ENCODE measurements at regions not wholly inside any gene's neighbourhood (a gene's known extent, or its start where the extent isn't known, plus 50 kb on each side); places are given as distances from the start of the nearest gene placed in this dataset.

GRCh38 chr15:98582900-98583554 is 65.3 kb upstream of the IGF1R start:
- H3K27ac ChIP-seq (replicated peaks) = no peak overlapping the region
- TF ChIP-seq, protein P1, sequence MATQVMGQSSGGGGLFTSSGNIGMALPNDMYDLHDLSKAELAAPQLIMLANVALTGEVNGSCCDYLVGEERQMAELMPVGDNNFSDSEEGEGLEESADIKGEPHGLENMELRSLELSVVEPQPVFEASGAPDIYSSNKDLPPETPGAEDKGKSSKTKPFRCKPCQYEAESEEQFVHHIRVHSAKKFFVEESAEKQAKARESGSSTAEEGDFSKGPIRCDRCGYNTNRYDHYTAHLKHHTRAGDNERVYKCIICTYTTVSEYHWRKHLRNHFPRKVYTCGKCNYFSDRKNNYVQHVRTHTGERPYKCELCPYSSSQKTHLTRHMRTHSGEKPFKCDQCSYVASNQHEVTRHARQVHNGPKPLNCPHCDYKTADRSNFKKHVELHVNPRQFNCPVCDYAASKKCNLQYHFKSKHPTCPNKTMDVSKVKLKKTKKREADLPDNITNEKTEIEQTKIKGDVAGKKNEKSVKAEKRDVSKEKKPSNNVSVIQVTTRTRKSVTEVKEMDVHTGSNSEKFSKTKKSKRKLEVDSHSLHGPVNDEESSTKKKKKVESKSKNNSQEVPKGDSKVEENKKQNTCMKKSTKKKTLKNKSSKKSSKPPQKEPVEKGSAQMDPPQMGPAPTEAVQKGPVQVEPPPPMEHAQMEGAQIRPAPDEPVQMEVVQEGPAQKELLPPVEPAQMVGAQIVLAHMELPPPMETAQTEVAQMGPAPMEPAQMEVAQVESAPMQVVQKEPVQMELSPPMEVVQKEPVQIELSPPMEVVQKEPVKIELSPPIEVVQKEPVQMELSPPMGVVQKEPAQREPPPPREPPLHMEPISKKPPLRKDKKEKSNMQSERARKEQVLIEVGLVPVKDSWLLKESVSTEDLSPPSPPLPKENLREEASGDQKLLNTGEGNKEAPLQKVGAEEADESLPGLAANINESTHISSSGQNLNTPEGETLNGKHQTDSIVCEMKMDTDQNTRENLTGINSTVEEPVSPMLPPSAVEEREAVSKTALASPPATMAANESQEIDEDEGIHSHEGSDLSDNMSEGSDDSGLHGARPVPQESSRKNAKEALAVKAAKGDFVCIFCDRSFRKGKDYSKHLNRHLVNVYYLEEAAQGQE (IDR thresholded peaks at IDR 0.05; ENCODE audit: insufficient replicate concordance, low read depth) = no peak
- TF ChIP-seq SPI1 (IDR thresholded peaks at IDR 0.05; ENCODE audit: borderline replicate concordance, low read depth) = no peak
- H3K27me3 ChIP-seq (ENCODE audit: insufficient read depth, poor library complexity, severe bottlenecking) = peaks cover 20% of the 10 kb centered on the region
- no peak for DNase-seq (ENCODE audit: low read depth in 1 of 2, low spot score in 1 of 2)
- H3K4me3 ChIP-seq (replicated peaks; ENCODE audit: insufficient read depth, low read length) = no peak overlapping the region

DNA sequence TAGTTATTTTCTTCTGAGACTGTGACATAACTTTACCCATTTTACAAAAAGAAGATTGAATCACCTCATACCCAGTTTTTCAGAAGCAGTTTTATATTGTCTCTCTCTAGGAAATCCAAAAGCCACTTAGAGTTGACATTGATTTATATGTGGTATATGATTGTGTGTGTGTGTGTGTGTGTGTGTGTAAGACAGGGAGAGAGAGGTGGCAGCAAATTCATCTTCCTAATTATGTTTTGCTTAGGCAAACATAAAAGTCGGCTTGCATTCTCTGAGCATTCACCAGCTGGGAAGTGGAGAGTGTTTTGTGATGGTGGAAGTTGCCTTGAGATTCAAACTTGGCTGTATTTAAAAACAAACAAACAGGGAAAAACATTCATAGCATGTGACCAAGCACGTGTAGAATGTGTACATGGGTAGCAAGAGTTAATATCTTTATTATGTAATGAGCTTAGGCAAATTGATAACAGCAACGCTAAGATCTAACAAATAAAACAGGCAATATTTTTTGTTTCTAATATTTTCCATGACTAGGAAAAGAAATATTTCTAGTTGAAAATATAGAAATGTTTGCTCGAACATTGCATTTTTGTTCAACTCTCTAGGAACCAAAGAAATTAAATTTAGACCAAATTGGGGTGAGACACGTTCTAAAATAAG is 64.4 kb upstream of the IGF1R start:
- DNase-seq (ENCODE audit: low read depth in 1 of 2, low spot score in 1 of 2) = no peak
- no peak overlapping the region for H3K27ac ChIP-seq (replicated peaks)
- TF ChIP-seq GABPA (IDR thresholded peaks at IDR 0.05; ENCODE audit: low read depth) = no peak
- no peak for TF ChIP-seq SPI1 (IDR thresholded peaks at IDR 0.05; ENCODE audit: borderline replicate concordance, low read depth)
- H3K4me3 ChIP-seq (replicated peaks; ENCODE audit: insufficient read depth, low read length) = no peak overlapping the region
- H3K27me3 ChIP-seq (ENCODE audit: insufficient read depth, poor library complexity, severe bottlenecking) = peaks cover 20% of the 10 kb centered on the region

- no peak for DNase-seq (ENCODE audit: low read depth in 1 of 2, low spot score in 1 of 2)
- no peak for TF ChIP-seq GABPA (IDR thresholded peaks at IDR 0.05; ENCODE audit: low read depth)
- TF ChIP-seq, protein P2, sequence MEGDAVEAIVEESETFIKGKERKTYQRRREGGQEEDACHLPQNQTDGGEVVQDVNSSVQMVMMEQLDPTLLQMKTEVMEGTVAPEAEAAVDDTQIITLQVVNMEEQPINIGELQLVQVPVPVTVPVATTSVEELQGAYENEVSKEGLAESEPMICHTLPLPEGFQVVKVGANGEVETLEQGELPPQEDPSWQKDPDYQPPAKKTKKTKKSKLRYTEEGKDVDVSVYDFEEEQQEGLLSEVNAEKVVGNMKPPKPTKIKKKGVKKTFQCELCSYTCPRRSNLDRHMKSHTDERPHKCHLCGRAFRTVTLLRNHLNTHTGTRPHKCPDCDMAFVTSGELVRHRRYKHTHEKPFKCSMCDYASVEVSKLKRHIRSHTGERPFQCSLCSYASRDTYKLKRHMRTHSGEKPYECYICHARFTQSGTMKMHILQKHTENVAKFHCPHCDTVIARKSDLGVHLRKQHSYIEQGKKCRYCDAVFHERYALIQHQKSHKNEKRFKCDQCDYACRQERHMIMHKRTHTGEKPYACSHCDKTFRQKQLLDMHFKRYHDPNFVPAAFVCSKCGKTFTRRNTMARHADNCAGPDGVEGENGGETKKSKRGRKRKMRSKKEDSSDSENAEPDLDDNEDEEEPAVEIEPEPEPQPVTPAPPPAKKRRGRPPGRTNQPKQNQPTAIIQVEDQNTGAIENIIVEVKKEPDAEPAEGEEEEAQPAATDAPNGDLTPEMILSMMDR (IDR thresholded peaks at IDR 0.05; ENCODE audit: insufficient read depth, low read length) = no peak
- TF ChIP-seq, protein P1 (IDR thresholded peaks at IDR 0.05; ENCODE audit: insufficient replicate concordance, low read depth) = no peak
- no peak for TF ChIP-seq POLR2AphosphoS5 (IDR thresholded peaks at IDR 0.05; ENCODE audit: low read depth)
- no peak for TF ChIP-seq SPI1 (IDR thresholded peaks at IDR 0.05; ENCODE audit: borderline replicate concordance, low read depth)
- no peak overlapping the region for H3K4me3 ChIP-seq (replicated peaks; ENCODE audit: insufficient read depth, low read length)
- H3K27me3 ChIP-seq (ENCODE audit: insufficient read depth, poor library complexity, severe bottlenecking) = peaks cover 17% of the 10 kb centered on the region
- no peak overlapping the region for H3K27ac ChIP-seq (replicated peaks)
These were observed 62.3 kb upstream of the IGF1R start for GRCh38 chr15:98586066-98586465.

- H3K27ac ChIP-seq (replicated peaks) = no peak overlapping the region
- no peak overlapping the region for H3K4me3 ChIP-seq (replicated peaks; ENCODE audit: insufficient read depth, low read length)
- TF ChIP-seq, protein P1 (IDR thresholded peaks at IDR 0.05; ENCODE audit: insufficient replicate concordance, low read depth) = no peak
- no peak for TF ChIP-seq POLR2AphosphoS5 (IDR thresholded peaks at IDR 0.05; ENCODE audit: low read depth)
- TF ChIP-seq, protein P2 (IDR thresholded peaks at IDR 0.05; ENCODE audit: insufficient read depth, low read length) = no peak
- no peak for TF ChIP-seq GABPA (IDR thresholded peaks at IDR 0.05; ENCODE audit: low read depth)
- TF ChIP-seq SPI1 (IDR thresholded peaks at IDR 0.05; ENCODE audit: borderline replicate concordance, low read depth) = no peak
- no peak for DNase-seq (ENCODE audit: low read depth in 1 of 2, low spot score in 1 of 2)
- peaks cover 3% of the 10 kb centered on the region for H3K27me3 ChIP-seq (ENCODE audit: insufficient read depth, poor library complexity, severe bottlenecking)
These were observed 56.2 kb upstream of the IGF1R start for GRCh38 chr15:98592136-98592535.
